ENCODE measurements at regions not wholly inside any gene's neighbourhood (a gene's known extent, or its start where the extent isn't known, plus 50 kb on each side); places are given as distances from the start of the nearest gene placed in this dataset.
"Not testable (repeated sequence)": the region's sequence is repeated elsewhere in the genome, so short reads cannot be mapped to it uniquely, and the experiment has no call there.

- FAIRE-seq: no peak
- DNase-seq (ENCODE audit: low spot score in 2 of 2): no peak
Measured at GRCh38 chr13:79655509-79655908, 174.6 kb downstream of the NDFIP2 start.

GRCh38 chr13:79654520-79654919 is 173.6 kb downstream of the NDFIP2 start:
- FAIRE-seq (no peak), DNase-seq (ENCODE audit: low spot score in 2 of 2) (no peak)

DNA sequence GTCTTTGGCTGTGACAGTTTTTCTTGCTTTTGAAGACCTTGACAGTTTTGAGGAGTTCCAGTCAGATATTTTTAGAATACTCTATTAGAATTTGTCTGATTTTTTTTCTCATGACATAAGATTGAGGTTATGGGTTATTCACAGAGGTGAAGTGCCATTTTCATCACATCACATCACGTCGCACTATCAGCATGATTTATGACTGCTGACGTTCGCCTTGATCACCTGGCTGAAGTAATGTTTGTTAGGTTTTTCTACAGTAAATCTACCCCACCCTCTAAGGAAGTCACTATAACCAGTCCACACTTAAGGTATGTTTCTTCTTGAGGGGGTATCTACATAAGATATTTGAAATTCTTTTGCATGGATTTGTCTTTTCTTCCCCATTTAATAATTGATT is 169.7 kb downstream of the NDFIP2 start:
- FAIRE-seq: no peak
- no peak for DNase-seq (ENCODE audit: low spot score in 2 of 2)

- FAIRE-seq: no peak
Measured at GRCh38 chr13:79648191-79648590, 167.2 kb downstream of the NDFIP2 start.

DNA sequence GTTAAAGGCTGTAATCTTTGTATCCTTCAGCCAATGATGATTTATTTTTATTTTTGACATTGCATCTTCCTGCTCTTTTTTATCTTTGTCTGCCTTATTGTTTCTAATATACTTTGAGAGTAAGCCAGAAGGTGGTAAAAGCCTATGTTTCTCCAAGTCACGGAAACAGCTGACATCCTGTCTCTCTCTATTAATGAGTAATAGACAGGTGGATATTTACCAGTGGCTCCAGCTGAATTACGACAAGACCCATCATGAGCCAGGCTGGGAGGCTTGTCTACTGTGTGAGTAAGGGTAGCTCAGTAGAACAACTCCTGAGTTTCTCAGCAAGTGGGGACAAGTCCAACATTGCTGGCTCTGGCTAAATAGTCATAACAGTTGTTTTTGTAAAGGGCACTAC is 166.6 kb downstream of the NDFIP2 start:
- no peak for FAIRE-seq
- no peak for DNase-seq (ENCODE audit: low spot score in 2 of 2)

More at GRCh38 chr13:79648191-79648590, 167.2 kb downstream of the NDFIP2 start:
- no peak for DNase-seq (ENCODE audit: low spot score in 2 of 2)

DNA sequence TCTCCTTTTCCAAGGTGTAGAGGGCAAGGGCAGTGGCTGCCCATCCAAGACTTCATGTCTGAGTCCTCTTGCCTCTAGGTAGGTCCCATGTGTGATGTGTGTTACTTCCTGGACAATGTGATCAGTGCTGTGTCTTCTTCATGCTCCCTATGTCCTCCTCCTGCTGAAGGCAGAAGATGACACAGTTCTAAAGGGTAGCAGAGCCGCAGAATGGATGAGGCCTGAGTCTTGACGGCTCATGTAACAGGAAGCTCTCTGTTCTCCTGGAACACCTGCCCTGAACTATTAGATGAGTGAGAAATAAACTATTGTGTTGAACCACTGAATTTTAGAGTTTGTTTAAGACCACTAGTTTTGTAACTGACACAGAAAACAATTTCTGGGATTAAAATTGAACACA is 165.9 kb downstream of the NDFIP2 start:
- no peak for DNase-seq (ENCODE audit: low spot score in 2 of 2)
- no peak for FAIRE-seq

DNA sequence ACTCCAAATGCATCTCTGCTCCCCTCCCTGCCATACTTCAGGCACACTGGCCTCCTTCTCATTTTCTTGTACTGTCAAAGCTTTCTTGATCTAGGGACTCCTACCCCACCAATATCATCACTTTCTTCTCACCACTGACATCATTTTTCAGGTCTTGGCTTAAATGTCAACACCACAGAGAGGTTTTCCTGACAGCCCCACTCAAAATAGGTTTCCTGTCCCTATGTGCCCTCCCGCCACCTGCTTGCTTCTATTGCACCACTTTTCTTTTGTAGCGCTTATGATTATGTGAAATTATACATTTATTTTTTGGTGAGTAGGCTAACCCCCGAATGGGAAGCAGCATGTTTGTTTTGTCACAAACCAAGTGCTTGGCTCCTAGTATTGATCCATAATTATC is 164.6 kb downstream of the NDFIP2 start:
- DNase-seq (ENCODE audit: low spot score in 2 of 2) (no peak), FAIRE-seq (no peak)

GRCh38 chr13:79642596-79642995 is 161.6 kb downstream of the NDFIP2 start:
- no peak for DNase-seq (ENCODE audit: low spot score in 2 of 2)
- no peak for FAIRE-seq

GRCh38 chr13:79637133-79637763 is 156.3 kb downstream of the NDFIP2 start:
- DNase-seq (ENCODE audit: low spot score in 2 of 2) (no peak), FAIRE-seq (no peak)

GRCh38 chr13:79631051-79631659 is 150.2 kb downstream of the NDFIP2 start:
- DNase-seq (ENCODE audit: low spot score in 2 of 2): no peak
- no peak for FAIRE-seq

DNA sequence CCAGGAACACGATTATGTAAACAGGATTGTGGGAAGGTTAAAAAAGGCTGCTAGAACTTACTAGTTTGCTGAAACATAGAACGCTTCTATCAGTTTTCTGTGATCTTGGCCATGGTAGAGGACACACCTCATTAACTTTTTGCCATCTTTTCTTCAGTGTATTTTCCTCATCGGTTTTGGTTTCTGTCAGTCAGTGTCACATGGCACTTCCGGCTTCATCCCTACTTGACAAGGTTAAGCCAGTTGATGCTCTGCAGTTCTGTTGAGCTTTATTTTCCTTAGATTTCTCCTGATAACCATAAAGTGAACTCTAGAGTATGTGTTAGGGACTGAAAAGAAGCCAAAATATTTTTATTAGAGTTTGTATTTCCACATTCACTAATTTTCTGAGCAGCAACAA is 147.5 kb downstream of the NDFIP2 start:
- FAIRE-seq (no peak), DNase-seq (ENCODE audit: low spot score in 2 of 2) (no peak)

- FAIRE-seq (no peak), DNase-seq (ENCODE audit: low spot score in 2 of 2) (no peak)
Measured at GRCh38 chr13:79626924-79627323, 146.0 kb downstream of the NDFIP2 start.

- FAIRE-seq: no peak
- DNase-seq (ENCODE audit: low spot score in 2 of 2): no peak
Measured at GRCh38 chr13:79625517-79625916, 144.6 kb downstream of the NDFIP2 start.

DNA sequence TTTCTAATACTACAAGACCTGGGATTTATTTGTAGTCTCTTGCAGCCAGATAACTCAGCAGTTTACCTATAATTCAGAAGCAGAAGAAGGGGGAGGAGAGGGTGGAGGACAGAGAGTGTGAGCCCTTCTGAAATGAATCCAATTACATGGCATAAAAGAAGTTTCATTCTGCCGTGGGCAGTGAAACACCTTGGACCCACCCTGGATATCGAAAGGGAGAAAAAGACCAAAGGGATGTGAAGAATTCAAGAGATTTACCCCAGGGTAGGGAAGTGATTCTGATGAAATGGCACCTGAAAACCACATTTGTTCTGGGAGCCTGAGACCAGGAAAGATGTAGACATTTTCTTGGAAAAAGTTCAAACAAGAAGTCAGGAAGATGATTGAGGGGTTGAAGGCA is 140.9 kb downstream of the NDFIP2 start:
- DNase-seq (ENCODE audit: low spot score in 2 of 2) (no peak), FAIRE-seq (no peak)

- FAIRE-seq (no peak), DNase-seq (ENCODE audit: low spot score in 2 of 2) (no peak)
Measured at GRCh38 chr13:79621449-79621848, 140.5 kb downstream of the NDFIP2 start.

DNA sequence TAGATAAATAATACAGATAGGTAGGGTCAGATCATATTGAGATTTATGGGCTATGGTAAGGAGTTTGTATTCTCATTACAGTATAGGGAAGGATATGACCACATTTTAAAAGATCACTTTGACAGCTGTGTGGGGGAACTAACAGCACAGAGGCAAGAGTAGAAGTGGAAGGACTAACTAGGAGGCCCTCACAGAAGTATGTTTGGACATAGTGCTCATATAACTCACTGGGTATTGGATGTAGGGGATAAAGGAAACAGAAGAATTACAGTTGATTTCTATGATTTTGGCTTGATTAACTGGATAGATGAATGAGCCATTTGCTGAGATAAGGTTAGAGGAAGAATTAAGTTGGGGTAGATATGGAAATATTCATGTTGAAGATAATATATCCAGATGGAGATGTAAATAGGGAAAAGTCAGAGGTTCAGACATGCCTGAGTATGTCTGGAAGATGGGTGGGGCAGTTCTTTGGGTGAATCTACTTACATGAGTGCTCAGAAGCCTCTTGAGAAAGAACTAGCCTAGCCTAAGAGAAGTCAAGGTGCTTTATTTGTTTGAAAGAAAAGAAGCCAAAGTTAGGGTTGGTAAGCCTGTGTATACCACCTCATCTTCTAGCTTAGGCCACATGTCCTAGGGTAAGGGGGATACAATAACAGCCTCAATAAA is 133.4 kb downstream of the NDFIP2 start:
- DNase-seq (ENCODE audit: low spot score in 2 of 2) (no peak), FAIRE-seq (no peak)

GRCh38 chr13:79612604-79613003 is 131.6 kb downstream of the NDFIP2 start:
- no peak for FAIRE-seq
- DNase-seq (ENCODE audit: low spot score in 2 of 2): no peak

- FAIRE-seq; DNase-seq (ENCODE audit: low spot score in 2 of 2): not testable (repeated sequence)
Measured at GRCh38 chr13:79607895-79608294, 126.9 kb downstream of the NDFIP2 start.

All from frontal cortex (tissue), 3 donors.